ENCODE measurements at regions not wholly inside any gene's neighbourhood (a gene's known extent, or its start where the extent isn't known, plus 50 kb on each side); places are given as distances from the start of the nearest gene placed in this dataset.

DNA sequence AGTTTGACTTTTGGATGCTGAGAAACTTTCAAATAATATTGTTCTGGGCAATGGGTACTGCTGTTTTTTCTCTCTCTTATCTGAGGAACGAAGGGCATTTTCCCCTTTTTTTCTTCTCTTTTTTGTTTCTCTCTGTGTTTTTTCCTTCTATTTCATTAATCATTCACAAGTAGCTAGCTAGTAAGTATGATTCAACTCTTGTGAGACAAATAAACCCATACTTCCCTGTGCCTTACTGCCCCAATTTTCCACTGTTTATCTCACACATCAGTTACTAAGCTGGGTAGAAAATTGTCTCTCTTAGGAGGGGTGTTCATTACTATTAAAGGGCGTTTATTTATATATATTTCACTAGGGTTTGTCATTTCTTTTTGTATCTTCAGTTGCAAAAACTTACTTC, 437.6 kb downstream of the RERGL start:
- no peaks in the 10 kb centered on the region for H3K9me3 ChIP-seq
- H3K27ac ChIP-seq, result no peak overlapping the region
- no peaks in the 10 kb centered on the region for H3K4me1 ChIP-seq
- no peak overlapping the region for H3K4me3 ChIP-seq
- TF ChIP-seq, protein P1, sequence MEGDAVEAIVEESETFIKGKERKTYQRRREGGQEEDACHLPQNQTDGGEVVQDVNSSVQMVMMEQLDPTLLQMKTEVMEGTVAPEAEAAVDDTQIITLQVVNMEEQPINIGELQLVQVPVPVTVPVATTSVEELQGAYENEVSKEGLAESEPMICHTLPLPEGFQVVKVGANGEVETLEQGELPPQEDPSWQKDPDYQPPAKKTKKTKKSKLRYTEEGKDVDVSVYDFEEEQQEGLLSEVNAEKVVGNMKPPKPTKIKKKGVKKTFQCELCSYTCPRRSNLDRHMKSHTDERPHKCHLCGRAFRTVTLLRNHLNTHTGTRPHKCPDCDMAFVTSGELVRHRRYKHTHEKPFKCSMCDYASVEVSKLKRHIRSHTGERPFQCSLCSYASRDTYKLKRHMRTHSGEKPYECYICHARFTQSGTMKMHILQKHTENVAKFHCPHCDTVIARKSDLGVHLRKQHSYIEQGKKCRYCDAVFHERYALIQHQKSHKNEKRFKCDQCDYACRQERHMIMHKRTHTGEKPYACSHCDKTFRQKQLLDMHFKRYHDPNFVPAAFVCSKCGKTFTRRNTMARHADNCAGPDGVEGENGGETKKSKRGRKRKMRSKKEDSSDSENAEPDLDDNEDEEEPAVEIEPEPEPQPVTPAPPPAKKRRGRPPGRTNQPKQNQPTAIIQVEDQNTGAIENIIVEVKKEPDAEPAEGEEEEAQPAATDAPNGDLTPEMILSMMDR (IDR thresholded peaks at IDR 0.05), result no peak
- TF ChIP-seq POLR2A (IDR thresholded peaks at IDR 0.05), result no peak
- DNase-seq, result no peak
- H3K27me3 ChIP-seq, result no peaks in the 10 kb centered on the region
- H3K36me3 ChIP-seq, result no peaks in the 10 kb centered on the region

DNA sequence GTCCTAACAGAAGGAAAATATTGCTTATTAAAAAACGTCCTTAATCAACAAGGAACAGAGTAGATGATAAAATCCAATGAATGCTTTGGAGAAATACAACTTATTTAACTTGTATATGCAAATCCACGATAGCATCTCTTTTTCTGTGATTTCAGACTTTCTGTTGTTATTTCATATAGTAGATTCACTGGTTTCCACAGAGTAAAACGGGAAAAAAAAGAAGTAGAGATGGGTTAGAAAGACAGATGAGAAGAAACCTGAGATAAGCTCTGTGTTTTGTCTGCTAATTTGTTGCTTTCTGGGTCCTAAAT, 447.7 kb downstream of the RERGL start:
- no peaks in the 10 kb centered on the region for H3K27me3 ChIP-seq
- TF ChIP-seq, protein P1 (IDR thresholded peaks at IDR 0.05), result no peak
- no peak for TF ChIP-seq POLR2A (IDR thresholded peaks at IDR 0.05)
- H3K36me3 ChIP-seq, result no peaks in the 10 kb centered on the region
- no peaks in the 10 kb centered on the region for H3K9me3 ChIP-seq
- no peak overlapping the region for H3K27ac ChIP-seq
- no peaks in the 10 kb centered on the region for H3K4me1 ChIP-seq
- DNase-seq, result no peak
- no peak overlapping the region for H3K4me3 ChIP-seq

DNA sequence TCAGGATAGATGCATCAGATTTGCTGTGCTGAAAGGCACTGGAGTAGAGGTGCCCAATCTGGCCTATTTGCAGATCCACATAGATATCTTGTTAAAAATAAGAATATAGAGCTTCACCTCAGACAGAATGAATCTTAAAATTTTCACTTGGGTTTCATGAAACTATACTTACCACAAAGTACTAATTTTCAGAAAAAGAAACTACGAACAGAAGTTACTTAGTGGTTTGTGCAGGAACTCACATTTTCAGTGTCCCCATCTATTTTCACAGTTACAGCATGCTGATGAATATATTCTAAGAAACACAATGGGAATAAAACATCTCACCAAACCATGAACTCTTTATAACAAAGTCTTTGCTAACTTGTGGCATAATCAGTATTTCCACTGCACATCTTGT, 449.4 kb downstream of the RERGL start:
- Histone ChIP-seq H3K4me3 (no peak overlapping the region), H3K4me1 (no peaks in the 10 kb centered on the region), H3K9me3 (no peaks in the 10 kb centered on the region), H3K27ac (no peak overlapping the region), H3K27me3 (no peaks in the 10 kb centered on the region), H3K36me3 (no peaks in the 10 kb centered on the region)
- DNase-seq, result no peak
- TF ChIP-seq POLR2A (IDR thresholded peaks at IDR 0.05), result no peak
- TF ChIP-seq, protein P1 (IDR thresholded peaks at IDR 0.05), result no peak

DNA sequence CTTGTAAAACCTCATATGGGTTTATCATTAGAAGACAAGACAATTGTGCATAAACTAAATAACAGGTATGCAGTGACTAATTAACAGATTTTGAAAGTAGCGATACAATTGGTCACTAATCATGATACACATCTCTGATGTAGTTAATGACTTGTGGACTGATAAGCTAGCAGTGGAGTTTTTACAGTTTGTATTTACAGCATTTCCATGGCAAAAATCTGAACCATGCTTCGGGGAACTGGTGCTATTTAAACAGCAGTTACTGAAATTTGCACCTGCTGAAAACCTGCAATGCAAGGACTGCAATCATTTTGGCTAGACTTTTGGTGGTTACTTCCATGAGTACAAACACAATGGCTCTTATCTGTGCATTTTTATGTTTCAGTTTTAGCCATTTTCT, 471.2 kb downstream of the RERGL start:
- no peak overlapping the region for H3K27ac ChIP-seq
- no peaks in the 10 kb centered on the region for H3K9me3 ChIP-seq
- no peak for DNase-seq
- no peaks in the 10 kb centered on the region for H3K36me3 ChIP-seq
- H3K4me1 ChIP-seq, result no peaks in the 10 kb centered on the region
- no peaks in the 10 kb centered on the region for H3K27me3 ChIP-seq
- TF ChIP-seq POLR2A (IDR thresholded peaks at IDR 0.05), result no peak
- TF ChIP-seq, protein P1 (IDR thresholded peaks at IDR 0.05), result no peak
- no peak overlapping the region for H3K4me3 ChIP-seq

DNA sequence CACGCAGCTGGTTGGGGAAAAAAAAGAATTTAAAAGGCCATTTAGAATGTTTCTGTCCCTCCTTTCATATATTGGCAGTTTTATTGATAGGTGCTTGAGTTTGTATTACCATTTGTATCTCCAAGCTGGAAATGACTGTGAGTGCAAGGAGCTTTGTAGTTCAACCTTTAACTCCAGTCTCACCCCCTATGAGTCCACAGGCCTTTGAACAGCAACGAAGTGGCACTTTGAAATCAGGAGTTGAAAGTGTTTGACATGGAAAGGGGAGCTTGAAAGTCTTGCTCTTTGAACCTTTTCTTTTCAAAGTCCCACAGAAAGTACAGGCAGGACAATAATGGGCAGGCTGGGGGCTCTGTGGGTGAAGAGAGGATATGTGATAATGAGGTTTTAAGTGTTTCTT, 480.3 kb downstream of the RERGL start:
- Histone ChIP-seq H3K9me3 (no peaks in the 10 kb centered on the region), H3K36me3 (no peaks in the 10 kb centered on the region), H3K4me1 (no peaks in the 10 kb centered on the region), H3K27me3 (no peaks in the 10 kb centered on the region), H3K4me3 (no peak overlapping the region), H3K27ac (no peak overlapping the region)
- no peak for DNase-seq
- no peak for TF ChIP-seq POLR2A (IDR thresholded peaks at IDR 0.05)
- TF ChIP-seq, protein P1 (IDR thresholded peaks at IDR 0.05), result no peak

DNA sequence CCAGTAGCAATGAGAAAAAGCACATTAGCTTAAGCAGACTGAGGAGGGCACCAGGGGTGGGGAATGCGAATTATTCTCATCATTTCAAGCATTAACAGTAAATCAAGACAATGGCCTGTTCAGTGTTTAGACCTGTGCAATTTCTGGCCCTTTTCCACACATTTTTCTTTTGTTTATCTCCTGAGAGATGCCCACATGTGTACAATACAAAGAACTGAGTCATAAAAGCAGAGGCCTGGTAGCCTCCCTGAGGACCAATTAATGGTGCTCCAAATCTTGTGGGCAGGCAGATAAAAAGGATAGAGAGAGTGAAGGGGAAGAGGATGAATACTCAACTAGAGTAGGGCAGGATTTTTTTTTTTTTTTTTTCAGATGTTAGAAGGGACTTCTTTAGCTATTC, 480.8 kb downstream of the RERGL start:
- no peaks in the 10 kb centered on the region for H3K4me1 ChIP-seq
- DNase-seq, result no peak
- H3K4me3 ChIP-seq, result no peak overlapping the region
- no peaks in the 10 kb centered on the region for H3K36me3 ChIP-seq
- no peaks in the 10 kb centered on the region for H3K9me3 ChIP-seq
- TF ChIP-seq, protein P1 (IDR thresholded peaks at IDR 0.05), result no peak
- H3K27me3 ChIP-seq, result no peaks in the 10 kb centered on the region
- no peak overlapping the region for H3K27ac ChIP-seq

All from Peyer's patch (tissue), 4 donors.